ENCODE measurements at regions not wholly inside any gene's neighbourhood (a gene's known extent, or its start where the extent isn't known, plus 50 kb on each side); places are given as distances from the start of the nearest gene placed in this dataset.

DNA sequence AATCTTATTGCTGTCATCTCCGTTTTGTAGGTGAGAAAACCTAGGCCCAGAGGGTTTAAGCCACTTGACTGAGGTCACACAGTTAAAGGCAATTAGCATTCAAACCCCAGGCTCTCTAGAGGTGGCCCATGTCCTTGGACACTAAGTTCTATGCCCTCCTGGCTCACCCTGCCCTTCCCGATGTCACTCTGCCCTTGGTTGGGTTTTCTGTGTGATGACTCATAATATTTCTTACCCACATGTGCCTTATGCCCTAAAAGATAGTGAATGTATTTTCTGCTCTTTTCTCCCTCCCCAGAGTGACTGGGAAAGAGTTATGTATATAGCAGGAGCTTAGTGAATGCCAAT, 174.5 kb upstream of the PITX1 start:
- no peaks in the 10 kb centered on the region for H3K27me3 ChIP-seq (ENCODE audit: control insufficient read depth in 4 of 4, insufficient read depth in 4 of 4, low read length in 3 of 4)
- no peaks in the 10 kb centered on the region for H3K36me3 ChIP-seq (ENCODE audit: control insufficient read depth in 4 of 4, insufficient read depth in 3 of 4, low read depth in 1 of 4, low read length in 3 of 4)
- peak; percentile 25 for DNase-seq (ENCODE audit: low spot score)
- no peak overlapping the region for H3K9ac ChIP-seq (ENCODE audit: low read depth in 1 of 2, low read length in 2 of 2)
- no peaks in the 10 kb centered on the region for H3K4me1 ChIP-seq (ENCODE audit: control insufficient read depth in 4 of 4, insufficient read depth in 4 of 4, low read length in 3 of 4)
- no peak overlapping the region for H3K4me3 ChIP-seq (ENCODE audit: low read depth in 1 of 3, low read length in 3 of 3)
- no peaks in the 10 kb centered on the region for H3K9me3 ChIP-seq (ENCODE audit: control insufficient read depth in 4 of 4, low read length in 3 of 4)
- no peak overlapping the region for H3K27ac ChIP-seq (ENCODE audit: low read depth in 1 of 2, low read length in 2 of 2)
- 91% methylated on average over 2 of the region's 2 CpGs for WGBS
- TF ChIP-seq GABPA (IDR thresholded peaks at IDR 0.05 in 1 of 2, conservative IDR thresholded peaks at IDR 0.05 in 1 of 2) (no peak), TAF1 (conservative IDR thresholded peaks at IDR 0.05) (no peak)
- TF ChIP-seq, protein P1, sequence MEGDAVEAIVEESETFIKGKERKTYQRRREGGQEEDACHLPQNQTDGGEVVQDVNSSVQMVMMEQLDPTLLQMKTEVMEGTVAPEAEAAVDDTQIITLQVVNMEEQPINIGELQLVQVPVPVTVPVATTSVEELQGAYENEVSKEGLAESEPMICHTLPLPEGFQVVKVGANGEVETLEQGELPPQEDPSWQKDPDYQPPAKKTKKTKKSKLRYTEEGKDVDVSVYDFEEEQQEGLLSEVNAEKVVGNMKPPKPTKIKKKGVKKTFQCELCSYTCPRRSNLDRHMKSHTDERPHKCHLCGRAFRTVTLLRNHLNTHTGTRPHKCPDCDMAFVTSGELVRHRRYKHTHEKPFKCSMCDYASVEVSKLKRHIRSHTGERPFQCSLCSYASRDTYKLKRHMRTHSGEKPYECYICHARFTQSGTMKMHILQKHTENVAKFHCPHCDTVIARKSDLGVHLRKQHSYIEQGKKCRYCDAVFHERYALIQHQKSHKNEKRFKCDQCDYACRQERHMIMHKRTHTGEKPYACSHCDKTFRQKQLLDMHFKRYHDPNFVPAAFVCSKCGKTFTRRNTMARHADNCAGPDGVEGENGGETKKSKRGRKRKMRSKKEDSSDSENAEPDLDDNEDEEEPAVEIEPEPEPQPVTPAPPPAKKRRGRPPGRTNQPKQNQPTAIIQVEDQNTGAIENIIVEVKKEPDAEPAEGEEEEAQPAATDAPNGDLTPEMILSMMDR (IDR thresholded peaks at IDR 0.05; ENCODE audit: low read depth, low read length, missing input control) = no peak

DNA sequence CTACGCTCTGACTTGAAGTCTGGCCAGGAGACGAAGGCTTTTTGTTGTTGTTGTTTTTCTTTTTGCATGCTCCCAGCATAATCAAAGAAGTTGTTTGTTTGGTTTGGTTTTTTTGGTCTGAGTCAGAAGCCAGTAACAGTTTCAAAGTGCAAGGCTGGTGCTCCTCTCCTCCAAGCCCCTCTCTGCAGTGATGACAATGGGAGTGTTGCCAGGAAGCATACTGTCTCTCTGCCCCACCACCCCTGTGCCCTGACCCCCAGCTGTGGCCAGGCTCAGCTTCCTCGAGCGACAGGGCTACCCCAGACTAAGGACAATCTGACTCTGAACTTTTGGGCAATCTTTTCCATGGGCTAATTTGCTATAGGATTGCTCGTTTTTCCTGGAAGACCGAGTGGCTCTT, 173.8 kb upstream of the PITX1 start:
- H3K36me3 ChIP-seq (ENCODE audit: control insufficient read depth in 4 of 4, insufficient read depth in 3 of 4, low read depth in 1 of 4, low read length in 3 of 4) = no peaks in the 10 kb centered on the region
- peaks cover 0 to 4% (median 0%) of the 10 kb centered on the region in 4 donors for H3K9me3 ChIP-seq (ENCODE audit: control insufficient read depth in 4 of 4, low read length in 3 of 4)
- H3K27ac ChIP-seq (ENCODE audit: low read depth in 1 of 2, low read length in 2 of 2) = no peak overlapping the region
- TF ChIP-seq HNF4A (conservative IDR thresholded peaks at IDR 0.05) = no peak
- no peak for TF ChIP-seq HNF4G (IDR thresholded peaks at IDR 0.05)
- no peak for TF ChIP-seq GABPA (IDR thresholded peaks at IDR 0.05 in 1 of 2, conservative IDR thresholded peaks at IDR 0.05 in 1 of 2)
- no peak for TF ChIP-seq EGR1 (IDR thresholded peaks at IDR 0.05; ENCODE audit: low read depth in 2 of 2)
- no peak for DNase-seq (ENCODE audit: low spot score)
- H3K4me1 ChIP-seq (ENCODE audit: control insufficient read depth in 4 of 4, insufficient read depth in 4 of 4, low read length in 3 of 4) = no peaks in the 10 kb centered on the region
- WGBS = 69% methylated on average over 6 of the region's 6 CpGs
- no peaks in the 10 kb centered on the region for H3K27me3 ChIP-seq (ENCODE audit: control insufficient read depth in 4 of 4, insufficient read depth in 4 of 4, low read length in 3 of 4)
- H3K4me3 ChIP-seq (ENCODE audit: low read depth in 1 of 3, low read length in 3 of 3) = no peak overlapping the region
- H3K9ac ChIP-seq (ENCODE audit: low read depth in 1 of 2, low read length in 2 of 2) = no peak overlapping the region

DNA sequence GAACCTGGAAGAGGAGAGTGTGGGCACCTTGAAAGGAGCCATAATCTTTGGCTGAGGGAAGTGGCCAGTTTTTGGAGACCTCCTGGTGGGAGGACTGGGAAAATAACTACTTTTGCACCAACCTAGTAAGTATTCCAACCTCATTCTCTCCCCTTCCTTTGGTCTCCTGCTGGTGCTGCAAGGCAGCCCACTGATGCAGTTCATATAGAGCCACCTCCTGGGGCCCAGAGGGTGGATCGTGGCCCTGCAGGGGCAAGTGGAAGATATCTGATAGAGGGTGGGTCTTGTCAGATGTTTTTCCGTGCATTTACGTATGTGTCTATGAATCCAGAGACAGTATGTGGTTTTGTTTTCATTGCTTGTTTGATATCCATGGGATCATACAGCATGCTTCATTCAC, 172.8 kb upstream of the PITX1 start:
- H3K4me1 ChIP-seq (ENCODE audit: control insufficient read depth in 4 of 4, insufficient read depth in 4 of 4, low read length in 3 of 4) = no peaks in the 10 kb centered on the region
- H3K27ac ChIP-seq (ENCODE audit: low read depth in 1 of 2, low read length in 2 of 2) = no peak overlapping the region
- H3K4me3 ChIP-seq (ENCODE audit: low read depth in 1 of 3, low read length in 3 of 3) = no peak overlapping the region
- H3K36me3 ChIP-seq (ENCODE audit: control insufficient read depth in 4 of 4, insufficient read depth in 3 of 4, low read depth in 1 of 4, low read length in 3 of 4) = no peaks in the 10 kb centered on the region
- peaks cover 0 to 12% (median under 1%) of the 10 kb centered on the region in 4 donors for H3K9me3 ChIP-seq (ENCODE audit: control insufficient read depth in 4 of 4, low read length in 3 of 4)
- H3K27me3 ChIP-seq (ENCODE audit: control insufficient read depth in 4 of 4, insufficient read depth in 4 of 4, low read length in 3 of 4) = no peaks in the 10 kb centered on the region
- TF ChIP-seq RXRA (IDR thresholded peaks at IDR 0.05) (no peak), HNF4G (IDR thresholded peaks at IDR 0.05) (no peak), JUND (IDR thresholded peaks at IDR 0.05) (no peak), HNF4A (conservative IDR thresholded peaks at IDR 0.05) (no peak), YY1 (IDR thresholded peaks at IDR 0.05) (no peak), FOXA1 (IDR thresholded peaks at IDR 0.05) (no peak), TAF1 (conservative IDR thresholded peaks at IDR 0.05) (no peak), GABPA (IDR thresholded peaks at IDR 0.05 in 1 of 2, conservative IDR thresholded peaks at IDR 0.05 in 1 of 2) (no peak), NR2F2 (IDR thresholded peaks at IDR 0.05) (no peak)
- TF ChIP-seq, protein P2, sequence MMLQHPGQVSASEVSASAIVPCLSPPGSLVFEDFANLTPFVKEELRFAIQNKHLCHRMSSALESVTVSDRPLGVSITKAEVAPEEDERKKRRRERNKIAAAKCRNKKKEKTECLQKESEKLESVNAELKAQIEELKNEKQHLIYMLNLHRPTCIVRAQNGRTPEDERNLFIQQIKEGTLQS (IDR thresholded peaks at IDR 0.05) = no peak
- TF ChIP-seq, protein P3, sequence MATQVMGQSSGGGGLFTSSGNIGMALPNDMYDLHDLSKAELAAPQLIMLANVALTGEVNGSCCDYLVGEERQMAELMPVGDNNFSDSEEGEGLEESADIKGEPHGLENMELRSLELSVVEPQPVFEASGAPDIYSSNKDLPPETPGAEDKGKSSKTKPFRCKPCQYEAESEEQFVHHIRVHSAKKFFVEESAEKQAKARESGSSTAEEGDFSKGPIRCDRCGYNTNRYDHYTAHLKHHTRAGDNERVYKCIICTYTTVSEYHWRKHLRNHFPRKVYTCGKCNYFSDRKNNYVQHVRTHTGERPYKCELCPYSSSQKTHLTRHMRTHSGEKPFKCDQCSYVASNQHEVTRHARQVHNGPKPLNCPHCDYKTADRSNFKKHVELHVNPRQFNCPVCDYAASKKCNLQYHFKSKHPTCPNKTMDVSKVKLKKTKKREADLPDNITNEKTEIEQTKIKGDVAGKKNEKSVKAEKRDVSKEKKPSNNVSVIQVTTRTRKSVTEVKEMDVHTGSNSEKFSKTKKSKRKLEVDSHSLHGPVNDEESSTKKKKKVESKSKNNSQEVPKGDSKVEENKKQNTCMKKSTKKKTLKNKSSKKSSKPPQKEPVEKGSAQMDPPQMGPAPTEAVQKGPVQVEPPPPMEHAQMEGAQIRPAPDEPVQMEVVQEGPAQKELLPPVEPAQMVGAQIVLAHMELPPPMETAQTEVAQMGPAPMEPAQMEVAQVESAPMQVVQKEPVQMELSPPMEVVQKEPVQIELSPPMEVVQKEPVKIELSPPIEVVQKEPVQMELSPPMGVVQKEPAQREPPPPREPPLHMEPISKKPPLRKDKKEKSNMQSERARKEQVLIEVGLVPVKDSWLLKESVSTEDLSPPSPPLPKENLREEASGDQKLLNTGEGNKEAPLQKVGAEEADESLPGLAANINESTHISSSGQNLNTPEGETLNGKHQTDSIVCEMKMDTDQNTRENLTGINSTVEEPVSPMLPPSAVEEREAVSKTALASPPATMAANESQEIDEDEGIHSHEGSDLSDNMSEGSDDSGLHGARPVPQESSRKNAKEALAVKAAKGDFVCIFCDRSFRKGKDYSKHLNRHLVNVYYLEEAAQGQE (IDR thresholded peaks at IDR 0.05) = no peak
- TF ChIP-seq, protein P4, sequence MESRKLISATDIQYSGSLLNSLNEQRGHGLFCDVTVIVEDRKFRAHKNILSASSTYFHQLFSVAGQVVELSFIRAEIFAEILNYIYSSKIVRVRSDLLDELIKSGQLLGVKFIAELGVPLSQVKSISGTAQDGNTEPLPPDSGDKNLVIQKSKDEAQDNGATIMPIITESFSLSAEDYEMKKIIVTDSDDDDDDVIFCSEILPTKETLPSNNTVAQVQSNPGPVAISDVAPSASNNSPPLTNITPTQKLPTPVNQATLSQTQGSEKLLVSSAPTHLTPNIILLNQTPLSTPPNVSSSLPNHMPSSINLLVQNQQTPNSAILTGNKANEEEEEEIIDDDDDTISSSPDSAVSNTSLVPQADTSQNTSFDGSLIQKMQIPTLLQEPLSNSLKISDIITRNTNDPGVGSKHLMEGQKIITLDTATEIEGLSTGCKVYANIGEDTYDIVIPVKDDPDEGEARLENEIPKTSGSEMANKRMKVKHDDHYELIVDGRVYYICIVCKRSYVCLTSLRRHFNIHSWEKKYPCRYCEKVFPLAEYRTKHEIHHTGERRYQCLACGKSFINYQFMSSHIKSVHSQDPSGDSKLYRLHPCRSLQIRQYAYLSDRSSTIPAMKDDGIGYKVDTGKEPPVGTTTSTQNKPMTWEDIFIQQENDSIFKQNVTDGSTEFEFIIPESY (IDR thresholded peaks at IDR 0.05) = no peak
- no peak for DNase-seq (ENCODE audit: low spot score)
- 94% methylated on average over 3 of the region's 3 CpGs for WGBS
- H3K9ac ChIP-seq (ENCODE audit: low read depth in 1 of 2, low read length in 2 of 2) = no peak overlapping the region

Measured in liver (tissue), 8 donors.